ENCODE measurements at regions not wholly inside any gene's neighbourhood (a gene's known extent, or its start where the extent isn't known, plus 50 kb on each side); places are given as distances from the start of the nearest gene placed in this dataset.
"Not testable (repeated sequence)": the region's sequence is repeated elsewhere in the genome, so short reads cannot be mapped to it uniquely, and the experiment has no call there.

- FAIRE-seq: no peak
- no peak for DNase-seq (ENCODE audit: low spot score in 2 of 2)
Measured at GRCh38 chr6:106855117-106855516, 119.4 kb downstream of the CD24 start.

DNA sequence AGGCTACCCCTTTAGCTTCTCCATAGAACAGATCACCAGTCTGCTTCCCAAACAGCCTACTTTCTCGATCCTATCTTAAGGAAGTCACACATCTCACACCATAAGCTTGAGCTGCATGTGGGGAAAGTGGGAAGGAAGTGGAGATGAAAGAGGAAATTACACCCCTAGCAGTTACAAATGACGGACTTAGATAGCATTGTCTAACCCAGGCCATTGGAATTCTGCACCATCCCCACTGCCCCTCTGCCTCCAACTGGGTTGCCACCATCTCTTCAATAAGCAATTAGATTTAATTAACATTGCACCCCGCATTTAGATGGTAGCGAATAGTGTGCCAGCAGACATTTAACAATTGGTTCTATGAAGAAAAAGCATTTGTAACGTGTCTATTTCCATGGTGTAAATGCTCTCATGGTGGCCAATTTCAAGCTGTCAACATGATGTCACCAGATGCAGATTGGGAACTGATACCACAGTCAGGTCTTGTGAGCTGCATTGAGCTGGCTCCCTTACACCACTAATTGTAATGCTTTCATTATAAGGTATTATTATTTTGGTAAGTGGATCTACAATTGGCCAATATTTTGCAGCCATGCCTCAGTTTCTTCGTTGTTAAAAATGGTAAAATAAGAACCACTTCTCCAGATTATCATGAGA, 124.7 kb downstream of the CD24 start:
- no peak for FAIRE-seq
- no peak for DNase-seq (ENCODE audit: low spot score in 2 of 2)

- DNase-seq (ENCODE audit: low spot score in 2 of 2) (no peak), FAIRE-seq (no peak)
Measured at GRCh38 chr6:106849120-106849519, 125.4 kb downstream of the CD24 start.

GRCh38 chr6:106847116-106847515, 127.4 kb downstream of the CD24 start:
- no peak for FAIRE-seq
- no peak for DNase-seq (ENCODE audit: low spot score in 2 of 2)

- DNase-seq (ENCODE audit: low spot score in 2 of 2) (no peak), FAIRE-seq (no peak)
Measured at GRCh38 chr6:106844930-106845329, 129.6 kb downstream of the CD24 start.

GRCh38 chr6:106832766-106833510, 141.6 kb downstream of the CD24 start:
- no peak for FAIRE-seq
- no peak for DNase-seq (ENCODE audit: low spot score in 2 of 2)

DNA sequence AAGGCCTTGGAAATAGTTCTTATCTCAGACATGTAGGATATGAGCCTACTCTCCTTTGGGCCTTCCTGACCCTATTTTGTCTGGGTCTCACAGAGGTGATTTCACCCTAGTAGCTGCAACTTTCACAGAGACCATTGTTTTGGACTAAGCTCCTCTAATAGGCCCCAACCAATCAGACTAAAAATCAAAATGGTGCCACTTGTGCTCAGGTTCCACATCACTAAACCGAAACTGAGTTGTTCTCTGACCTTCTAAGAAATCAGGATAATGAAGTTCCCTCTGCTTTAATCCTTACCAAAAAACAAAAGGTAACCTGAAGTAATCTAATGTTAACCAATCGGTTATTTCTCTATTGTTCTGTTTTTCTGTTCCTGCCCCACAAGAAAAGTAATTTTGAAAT, 143.6 kb downstream of the CD24 start:
- DNase-seq (ENCODE audit: low spot score in 2 of 2): no peak
- FAIRE-seq: no peak

DNA sequence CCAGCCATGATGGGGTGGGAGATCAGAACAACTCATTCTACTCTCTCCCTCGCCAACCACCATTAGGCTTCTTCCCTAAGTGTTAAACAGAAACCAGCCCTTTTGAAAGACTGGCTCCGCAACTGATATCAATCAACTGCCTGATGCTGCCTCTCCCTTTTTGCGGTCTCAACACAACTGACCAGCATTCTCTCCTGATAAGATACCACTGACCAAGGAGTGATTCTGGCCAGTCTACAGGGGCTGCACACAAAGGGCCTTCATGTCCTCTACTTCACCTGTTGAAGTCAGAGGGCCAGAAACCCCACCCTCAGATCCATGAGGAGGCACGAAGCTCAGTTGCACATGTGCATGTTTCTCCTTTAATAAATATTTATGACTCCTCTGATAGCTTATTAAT, 145.1 kb downstream of the CD24 start:
- no peak for DNase-seq (ENCODE audit: low spot score in 2 of 2)
- no peak for FAIRE-seq

DNA sequence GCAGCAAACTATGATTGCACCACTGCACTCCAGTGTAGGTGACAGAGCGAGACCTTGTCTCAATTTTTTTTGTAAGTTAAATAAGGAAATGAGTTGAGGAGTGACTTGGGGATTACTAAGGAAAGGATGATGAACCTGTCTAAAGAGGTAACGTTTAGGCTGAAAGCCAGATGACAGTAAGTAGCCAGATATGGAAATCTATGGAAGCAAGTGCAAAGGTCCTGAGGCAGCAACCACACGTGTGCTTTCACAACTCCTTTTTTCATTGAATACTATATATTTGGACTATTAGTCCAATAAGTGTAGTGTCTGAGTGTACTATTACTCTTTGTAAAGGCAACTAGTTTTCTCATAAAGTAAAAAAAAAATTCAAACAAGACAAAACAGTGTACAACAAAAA, 147.4 kb downstream of the CD24 start:
- FAIRE-seq: no peak
- no peak for DNase-seq (ENCODE audit: low spot score in 2 of 2)

- no peak for FAIRE-seq
- DNase-seq (ENCODE audit: low spot score in 2 of 2): no peak
Measured at GRCh38 chr6:106825156-106825555, 149.4 kb downstream of the CD24 start.

DNA sequence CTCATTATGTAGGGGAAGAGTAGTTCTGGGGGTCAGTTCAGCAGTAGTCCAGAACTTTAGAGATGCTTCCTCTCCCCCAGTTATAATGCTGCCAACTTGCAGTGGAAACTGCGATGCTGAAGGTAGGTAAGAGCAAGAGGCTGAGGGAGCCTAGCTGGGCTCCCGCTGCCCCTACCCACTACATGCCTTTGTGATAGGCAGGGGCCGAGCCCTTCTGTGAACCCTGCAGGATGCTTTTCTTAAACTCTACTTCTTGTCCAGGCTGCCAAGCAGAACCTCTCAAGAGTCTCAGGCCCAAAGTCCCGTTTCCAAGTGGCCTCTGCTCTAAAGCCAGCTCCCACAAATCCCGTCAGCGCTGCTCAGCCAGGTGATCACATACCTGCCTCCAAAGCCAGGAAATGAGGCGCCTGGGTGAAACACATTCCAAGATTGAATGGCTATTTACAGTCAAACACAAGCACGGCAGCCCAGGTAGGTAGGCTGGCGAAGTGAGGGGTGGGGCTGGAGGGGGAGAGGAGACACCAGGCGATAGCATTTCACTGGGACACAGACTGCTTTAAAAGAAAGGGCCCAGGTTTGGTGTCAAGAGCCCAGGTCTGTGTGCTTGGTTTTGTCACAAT, 150.7 kb downstream of the CD24 start:
- FAIRE-seq (no peak), DNase-seq (ENCODE audit: low spot score in 2 of 2) (no peak)

DNA sequence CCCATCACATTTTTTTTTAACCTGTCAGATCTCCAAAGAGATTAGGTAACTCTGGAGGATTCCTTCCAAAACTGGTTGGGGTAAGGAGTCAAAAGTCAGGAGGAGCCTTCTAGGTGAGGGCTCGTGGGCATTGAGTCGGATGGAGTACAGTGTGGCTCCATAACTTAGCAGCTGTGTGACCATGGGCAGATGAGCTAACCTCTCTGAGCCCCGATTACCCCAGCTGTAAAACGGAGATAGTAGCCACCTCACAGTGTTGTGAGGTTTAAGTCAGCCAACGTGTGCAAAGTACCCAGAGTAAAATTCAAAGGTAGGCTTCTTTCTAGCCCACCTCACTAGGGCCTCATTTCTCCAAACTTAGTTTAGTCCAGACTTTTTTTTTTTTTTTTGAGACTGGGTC, 151.5 kb downstream of the CD24 start:
- no peak for FAIRE-seq
- no peak for DNase-seq (ENCODE audit: low spot score in 2 of 2)

- DNase-seq (ENCODE audit: low spot score in 2 of 2) (no peak), FAIRE-seq (no peak)
Measured at GRCh38 chr6:106820412-106820852, 154.1 kb downstream of the CD24 start.

DNA sequence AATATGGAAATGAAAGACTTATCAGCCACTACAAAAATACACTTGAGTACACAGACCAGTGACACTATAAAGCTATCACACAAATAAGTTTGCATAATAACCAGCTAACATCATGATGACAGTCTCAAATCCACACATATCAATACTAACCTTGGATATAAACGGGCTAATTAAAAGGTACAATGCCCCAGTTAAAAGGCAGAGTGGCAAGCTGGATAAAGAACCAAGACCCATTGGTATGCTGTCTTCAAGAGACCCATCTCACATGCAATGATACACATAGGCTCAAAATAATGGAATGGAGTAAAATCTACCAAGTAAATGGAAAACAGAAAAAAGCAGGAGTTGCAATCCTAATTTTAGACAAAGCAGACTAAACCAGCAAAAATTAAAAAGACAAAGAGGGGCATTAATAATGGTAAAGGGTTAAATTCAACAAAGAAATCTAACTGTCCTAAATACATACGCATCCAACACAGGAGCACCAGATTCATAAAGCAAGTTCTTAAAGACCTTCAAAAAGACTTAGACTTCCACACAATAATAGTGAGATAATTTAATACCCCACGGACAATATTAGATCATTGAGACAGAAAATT, 163.3 kb downstream of the CD24 start:
- DNase-seq (ENCODE audit: low spot score in 2 of 2) (no peak), FAIRE-seq (no peak)

- FAIRE-seq (no peak), DNase-seq (ENCODE audit: low spot score in 2 of 2) (no peak)
Measured at GRCh38 chr6:106808758-106809157, 165.8 kb downstream of the CD24 start.

DNA sequence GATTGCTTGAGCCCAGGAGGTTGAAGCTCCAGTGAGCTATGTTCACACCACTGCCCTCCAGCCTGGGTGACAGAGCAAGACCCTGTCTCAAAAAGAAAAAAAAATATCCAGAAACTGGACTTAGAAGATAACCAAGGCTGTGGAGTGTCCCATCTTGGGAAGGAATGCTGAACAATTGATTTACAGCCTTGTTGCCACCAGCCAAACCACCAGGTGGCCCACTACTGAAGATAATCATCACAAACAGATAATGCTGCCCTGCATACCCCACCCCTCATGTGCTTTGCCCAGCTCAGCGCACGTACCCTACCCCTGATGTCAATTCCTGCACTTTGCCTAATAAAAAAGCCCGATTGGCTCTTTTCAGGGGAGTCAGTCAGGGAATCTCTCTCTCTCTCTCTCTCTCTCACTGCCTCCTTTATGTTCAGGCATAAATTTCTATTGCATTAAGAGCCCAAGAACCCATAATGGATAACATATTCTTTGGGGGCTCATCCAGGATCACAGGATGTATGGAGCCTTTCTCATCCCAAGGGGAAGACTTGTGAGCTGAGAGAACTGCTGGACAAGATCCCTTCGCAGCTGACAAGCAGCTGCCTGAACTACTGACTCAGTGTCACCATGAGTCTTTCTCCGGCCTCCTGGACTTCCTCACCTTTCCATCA, 166.4 kb downstream of the CD24 start:
- DNase-seq (ENCODE audit: low spot score in 2 of 2) (no peak), FAIRE-seq (no peak)

DNA sequence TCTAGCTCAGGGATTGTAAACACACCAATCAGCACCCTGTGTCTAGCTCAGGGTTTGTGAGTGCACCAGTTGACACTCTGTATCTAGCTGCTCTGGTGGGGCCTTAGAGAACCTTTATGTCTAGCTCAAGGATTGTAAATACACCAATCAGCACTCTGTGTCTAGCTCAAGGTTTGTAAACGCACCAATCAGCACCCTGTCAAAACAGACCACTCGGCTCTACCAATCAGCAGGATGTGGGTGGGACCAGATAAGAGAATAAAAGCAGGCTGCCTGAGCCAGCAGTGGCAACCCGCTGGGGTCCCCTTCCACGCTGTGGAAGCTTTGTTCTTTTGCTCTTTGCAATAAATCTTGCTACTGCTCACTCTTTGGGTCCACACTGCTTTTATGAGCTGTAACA, 168.3 kb downstream of the CD24 start:
- DNase-seq (ENCODE audit: low spot score in 2 of 2); FAIRE-seq: not testable (repeated sequence)

DNA sequence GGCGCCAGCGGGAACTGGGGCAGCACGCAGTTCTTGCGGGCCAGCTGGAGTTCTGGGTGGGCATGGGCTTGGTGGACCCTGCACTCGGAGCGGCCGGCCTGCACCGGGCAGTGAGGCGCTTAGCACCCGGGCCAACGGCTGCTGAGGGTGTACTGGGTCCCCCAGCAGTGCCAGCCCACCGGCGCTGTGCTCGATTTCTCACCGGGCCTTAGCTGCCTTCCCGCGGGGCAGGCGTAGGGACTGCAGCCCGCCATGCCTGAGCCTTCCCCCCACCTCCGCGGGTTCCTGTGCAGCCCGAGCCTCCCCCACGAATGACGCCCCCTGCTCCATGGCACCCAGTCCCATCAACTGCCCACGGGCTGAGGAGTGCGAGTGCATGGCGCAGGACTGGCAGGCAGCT, 168.8 kb downstream of the CD24 start:
- FAIRE-seq (no peak), DNase-seq (ENCODE audit: low spot score in 2 of 2) (no peak)

GRCh38 chr6:106804346-106805335, 169.9 kb downstream of the CD24 start:
- DNase-seq (ENCODE audit: low spot score in 2 of 2) (no peak), FAIRE-seq (no peak)

DNA sequence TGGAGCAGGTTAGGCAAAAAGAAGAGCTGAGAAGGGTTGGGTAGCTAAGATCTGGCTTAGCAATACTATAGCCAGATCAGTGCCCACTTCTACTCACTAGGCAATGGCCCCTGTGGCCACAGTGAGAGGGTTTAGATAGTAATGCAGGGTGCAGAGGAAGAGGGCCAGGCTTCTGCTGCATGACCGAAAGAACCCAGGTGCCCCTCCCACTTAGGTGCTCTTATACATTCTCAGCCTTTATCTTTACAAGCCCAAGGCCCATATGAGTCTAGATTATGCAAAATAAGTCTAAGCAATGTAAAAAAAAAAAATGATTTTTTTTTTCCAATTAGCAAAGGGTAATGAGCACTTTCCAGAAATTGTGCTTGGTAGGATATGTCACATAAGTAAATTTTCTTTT, 171.3 kb downstream of the CD24 start:
- no peak for FAIRE-seq
- DNase-seq (ENCODE audit: low spot score in 2 of 2): no peak
